Heart left ventricle (tissue), 13 donors: ENCODE measurements at regions not wholly inside any gene's neighbourhood (a gene's known extent, or its start where the extent isn't known, plus 50 kb on each side); places are given as distances from the start of the nearest gene placed in this dataset.
A peak's percentile ranks its signal among the peaks of the same experiment; 100 is the strongest.

Experiments
- CTCF ChIP-seq, 12 donors: fragments of 200-600 bp; sonication (generic) in 4 of 12; IDR thresholded peaks; one replicate each; pipeline versions ENCODE4 v1.5.0 to v1.8.0; 2018 to 2022; ENCODE audit warnings: antibody characterized with exemption in 12 of 12, mild to moderate bottlenecking in 5 of 12
- POLR2A ChIP-seq, 2 donors: fragments of 450-650 bp; IDR thresholded peaks; one replicate each; pipeline ENCODE4 v1.6.1; 2017; ENCODE audit warnings: antibody characterized with exemption in 2 of 2, mild to moderate bottlenecking in 2 of 2, moderate library complexity in 2 of 2
- donor health status: ischemic (EF 13 %, LVEDD 7.1; RV severe dilation, severe dysfunction).
- donor health status: DM: no; HTN: yes; CAD: no.
- donor health status: DM: no; HTN: no; CAD: no.
- donor health status: ischemic (EF 25% LVEDD 6.9; RV normal size, moderate dysfunction).
- donor health status: ischemic (EF 25% LVEDD 5.7; RV mildly dilated, moderate dysfunction).
- donor health status: ischemic (EF 35%, LVEDD 5.7; RV mildly dilated, moderate dysfunction).
- donor health status: nonischemic (EF 11% LVEDD 7.7; RV severe dilation, severe dysfunction).
- donor health status: DM: yes; HTN: yes; CAD: no.
- donor health status: PGD.
- donor health status: ischemic (EF 29% LVEDD 5.4; RV normal size, mild dysfunction).
- donor health status: nonischemic (EF 23%, LVEDD 6.1; RV moderate dilation, normal function).

DNA sequence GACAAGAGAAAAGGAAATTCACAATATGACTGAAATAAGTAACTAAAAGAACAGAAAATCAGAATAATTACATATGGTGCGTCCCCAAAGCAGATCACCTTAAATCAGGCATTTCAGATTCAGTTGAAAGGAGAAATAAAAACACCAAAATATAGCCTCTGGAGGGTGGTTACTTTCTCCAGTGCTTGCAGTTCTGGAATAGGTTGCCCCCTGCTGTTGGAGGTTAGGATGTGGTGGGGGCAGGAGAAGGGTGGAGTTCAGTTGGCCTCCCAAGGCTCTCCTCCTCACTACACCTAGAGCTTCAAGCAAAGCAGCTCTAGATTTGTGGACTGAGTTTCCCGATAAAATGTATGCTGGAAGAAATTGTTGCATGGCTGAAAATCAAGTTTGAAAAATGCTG, 338.2 kb upstream of the TLE4 start:
- TF ChIP-seq CTCF (IDR thresholded peaks at IDR 0.05): peak in 1 of 12 donors; percentile 14
- no peak for TF ChIP-seq POLR2A (IDR thresholded peaks at IDR 0.05)
